ENCODE measurements at regions not wholly inside any gene's neighbourhood (a gene's known extent, or its start where the extent isn't known, plus 50 kb on each side); places are given as distances from the start of the nearest gene placed in this dataset.
"Not testable (repeated sequence)": the region's sequence is repeated elsewhere in the genome, so short reads cannot be mapped to it uniquely, and the experiment has no call there.

DNA sequence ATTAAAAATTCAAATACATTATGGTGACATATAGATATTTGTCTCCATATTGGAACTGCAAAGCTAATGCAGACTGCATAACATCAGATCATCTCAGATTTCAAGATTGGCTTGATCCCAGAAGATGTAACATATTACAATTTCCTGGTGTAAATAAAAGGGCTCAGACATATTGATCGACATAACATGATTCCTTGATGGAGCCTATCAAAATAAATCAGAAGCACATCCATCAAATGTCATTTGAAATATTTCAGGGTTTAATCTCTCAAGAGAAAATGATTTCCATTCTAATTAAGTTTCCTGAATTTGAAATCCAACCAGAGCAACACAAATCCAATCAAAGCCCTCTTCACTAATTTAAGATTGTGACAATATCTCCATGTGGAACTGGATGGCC, 75.1 kb upstream of the UNC13C start:
- Mint-ChIP-seq H3K27me3 (no peaks in the 10 kb centered on the region), H3K27ac (no peak overlapping the region), H3K4me3 (no peak overlapping the region), H3K4me1 (no peaks in the 10 kb centered on the region), H3K9me3 (ENCODE audit: insufficient read depth) (no peaks in the 10 kb centered on the region)
- ChIA-PET POLR2A (no interaction called here), CTCF (no interaction called here)
- Histone ChIP-seq H3K9me3 (ENCODE audit: control extremely low read depth in 1 of 3, control insufficient read depth in 2 of 3, insufficient read depth in 1 of 3, low read length in 2 of 3) (no peaks in the 10 kb centered on the region), H3K9ac (ENCODE audit: low read length) (no peak overlapping the region), H4K20me1 (ENCODE audit: control insufficient read depth, insufficient read depth, low read length, poor library complexity, severe bottlenecking) (no peaks in the 10 kb centered on the region), H3K4me1 (ENCODE audit: control insufficient read depth in 2 of 2, insufficient read depth in 2 of 2, low read length in 2 of 2) (no peaks in the 10 kb centered on the region), H3K4me3 (ENCODE audit: control extremely low read depth in 1 of 5, extremely low read depth in 1 of 5, insufficient read depth in 1 of 5, low read depth in 2 of 5, low read length in 4 of 5) (no peak overlapping the region), H2AFZ (ENCODE audit: insufficient read depth, low read depth, low read length, poor library complexity, severe bottlenecking) (no peak overlapping the region), H3K79me2 (ENCODE audit: control insufficient read depth, insufficient read depth, low read length) (no peaks in the 10 kb centered on the region), H3K4me2 (replicated peaks; ENCODE audit: low read depth, low read length, poor library complexity, severe bottlenecking) (no peak overlapping the region), H3K36me3 (replicated peaks in 1 of 2; ENCODE audit: control extremely low read depth in 1 of 2, control insufficient read depth in 1 of 2, extremely low read depth in 1 of 2, insufficient read depth in 2 of 2, low read length in 1 of 2) (no peaks in the 10 kb centered on the region), H3K27me3 (replicated peaks in 1 of 4; ENCODE audit: control extremely low read depth in 1 of 4, control insufficient read depth in 3 of 4, insufficient read depth in 4 of 4, low read length in 3 of 4) (no peaks in the 10 kb centered on the region), H3K27ac (ENCODE audit: low read length in 2 of 2) (no peak overlapping the region)
- TF ChIP-seq EZH2 (IDR thresholded peaks at IDR 0.05; ENCODE audit: borderline replicate concordance, insufficient read depth, low read depth, low read length, poor library complexity, severe bottlenecking) = no peak
- TF ChIP-seq, protein P1, sequence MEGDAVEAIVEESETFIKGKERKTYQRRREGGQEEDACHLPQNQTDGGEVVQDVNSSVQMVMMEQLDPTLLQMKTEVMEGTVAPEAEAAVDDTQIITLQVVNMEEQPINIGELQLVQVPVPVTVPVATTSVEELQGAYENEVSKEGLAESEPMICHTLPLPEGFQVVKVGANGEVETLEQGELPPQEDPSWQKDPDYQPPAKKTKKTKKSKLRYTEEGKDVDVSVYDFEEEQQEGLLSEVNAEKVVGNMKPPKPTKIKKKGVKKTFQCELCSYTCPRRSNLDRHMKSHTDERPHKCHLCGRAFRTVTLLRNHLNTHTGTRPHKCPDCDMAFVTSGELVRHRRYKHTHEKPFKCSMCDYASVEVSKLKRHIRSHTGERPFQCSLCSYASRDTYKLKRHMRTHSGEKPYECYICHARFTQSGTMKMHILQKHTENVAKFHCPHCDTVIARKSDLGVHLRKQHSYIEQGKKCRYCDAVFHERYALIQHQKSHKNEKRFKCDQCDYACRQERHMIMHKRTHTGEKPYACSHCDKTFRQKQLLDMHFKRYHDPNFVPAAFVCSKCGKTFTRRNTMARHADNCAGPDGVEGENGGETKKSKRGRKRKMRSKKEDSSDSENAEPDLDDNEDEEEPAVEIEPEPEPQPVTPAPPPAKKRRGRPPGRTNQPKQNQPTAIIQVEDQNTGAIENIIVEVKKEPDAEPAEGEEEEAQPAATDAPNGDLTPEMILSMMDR (IDR thresholded peaks at IDR 0.05) = no peak
- ATAC-seq (ENCODE audit: low read depth) (no peak), DNase-seq (no peak)
- intact Hi-C loops (cut with micrococcal nuclease) = no loop called here
- no CpG with 5 or more reads among the region's 1 CpG for WGBS (ENCODE audit: insufficient coverage)

GRCh38 chr15:53893468-53893867, 84.8 kb upstream of the UNC13C start:
- H3K79me2 ChIP-seq (ENCODE audit: control insufficient read depth, insufficient read depth, low read length); CTCF ChIA-PET; DNase-seq; H3K4me3 ChIP-seq (ENCODE audit: control extremely low read depth in 1 of 5, extremely low read depth in 1 of 5, insufficient read depth in 1 of 5, low read depth in 2 of 5, low read length in 4 of 5); ATAC-seq (ENCODE audit: low read depth); H3K27me3 Mint-ChIP-seq; H2AFZ ChIP-seq (ENCODE audit: insufficient read depth, low read depth, low read length, poor library complexity, severe bottlenecking); H3K4me3 Mint-ChIP-seq; H3K9me3 Mint-ChIP-seq (ENCODE audit: insufficient read depth); H3K9ac ChIP-seq (ENCODE audit: low read length); H3K36me3 ChIP-seq (replicated peaks in 1 of 2; ENCODE audit: control extremely low read depth in 1 of 2, control insufficient read depth in 1 of 2, extremely low read depth in 1 of 2, insufficient read depth in 2 of 2, low read length in 1 of 2); POLR2A ChIA-PET; H4K20me1 ChIP-seq (ENCODE audit: control insufficient read depth, insufficient read depth, low read length, poor library complexity, severe bottlenecking); H3K9me3 ChIP-seq (ENCODE audit: control extremely low read depth in 1 of 3, control insufficient read depth in 2 of 3, insufficient read depth in 1 of 3, low read length in 2 of 3); H3K4me1 Mint-ChIP-seq; H3K4me1 ChIP-seq (ENCODE audit: control insufficient read depth in 2 of 2, insufficient read depth in 2 of 2, low read length in 2 of 2); H3K27ac ChIP-seq (ENCODE audit: low read length in 2 of 2); H3K27me3 ChIP-seq (replicated peaks in 1 of 4; ENCODE audit: control extremely low read depth in 1 of 4, control insufficient read depth in 3 of 4, insufficient read depth in 4 of 4, low read length in 3 of 4); intact Hi-C loops (cut with micrococcal nuclease); H3K27ac Mint-ChIP-seq; H3K4me2 ChIP-seq (replicated peaks; ENCODE audit: low read depth, low read length, poor library complexity, severe bottlenecking): not testable (repeated sequence)
- WGBS (ENCODE audit: insufficient coverage) = 75% methylated on average over 2 of the region's 2 CpGs

- H3K27ac Mint-ChIP-seq; H3K4me1 ChIP-seq (ENCODE audit: control insufficient read depth in 2 of 2, insufficient read depth in 2 of 2, low read length in 2 of 2); CTCF ChIA-PET; ATAC-seq (ENCODE audit: low read depth); H3K4me3 ChIP-seq (ENCODE audit: control extremely low read depth in 1 of 5, extremely low read depth in 1 of 5, insufficient read depth in 1 of 5, low read depth in 2 of 5, low read length in 4 of 5); H3K9ac ChIP-seq (ENCODE audit: low read length); H3K4me2 ChIP-seq (replicated peaks; ENCODE audit: low read depth, low read length, poor library complexity, severe bottlenecking); H3K9me3 ChIP-seq (ENCODE audit: control extremely low read depth in 1 of 3, control insufficient read depth in 2 of 3, insufficient read depth in 1 of 3, low read length in 2 of 3); H3K27ac ChIP-seq (ENCODE audit: low read length in 2 of 2); POLR2A ChIA-PET; intact Hi-C loops (cut with micrococcal nuclease); H3K36me3 ChIP-seq (replicated peaks in 1 of 2; ENCODE audit: control extremely low read depth in 1 of 2, control insufficient read depth in 1 of 2, extremely low read depth in 1 of 2, insufficient read depth in 2 of 2, low read length in 1 of 2); DNase-seq; H3K27me3 Mint-ChIP-seq; H3K4me1 Mint-ChIP-seq; H3K9me3 Mint-ChIP-seq (ENCODE audit: insufficient read depth); H2AFZ ChIP-seq (ENCODE audit: insufficient read depth, low read depth, low read length, poor library complexity, severe bottlenecking); H4K20me1 ChIP-seq (ENCODE audit: control insufficient read depth, insufficient read depth, low read length, poor library complexity, severe bottlenecking); H3K27me3 ChIP-seq (replicated peaks in 1 of 4; ENCODE audit: control extremely low read depth in 1 of 4, control insufficient read depth in 3 of 4, insufficient read depth in 4 of 4, low read length in 3 of 4); H3K79me2 ChIP-seq (ENCODE audit: control insufficient read depth, insufficient read depth, low read length); H3K4me3 Mint-ChIP-seq: not testable (repeated sequence)
- no CpG with 5 or more reads among the region's 3 CpGs for WGBS (ENCODE audit: insufficient coverage)
Observed at GRCh38 chr15:53891862-53892261, 86.4 kb upstream of the UNC13C start.
